ENCODE measurements at regions not wholly inside any gene's neighbourhood (a gene's known extent, or its start where the extent isn't known, plus 50 kb on each side); places are given as distances from the start of the nearest gene placed in this dataset.
"Not testable (repeated sequence)": the region's sequence is repeated elsewhere in the genome, so short reads cannot be mapped to it uniquely, and the experiment has no call there.

- no peak for DNase-seq
These were observed 545.2 kb upstream of the ACO1 start for GRCh38 chr9:31839273-31839672.

DNA sequence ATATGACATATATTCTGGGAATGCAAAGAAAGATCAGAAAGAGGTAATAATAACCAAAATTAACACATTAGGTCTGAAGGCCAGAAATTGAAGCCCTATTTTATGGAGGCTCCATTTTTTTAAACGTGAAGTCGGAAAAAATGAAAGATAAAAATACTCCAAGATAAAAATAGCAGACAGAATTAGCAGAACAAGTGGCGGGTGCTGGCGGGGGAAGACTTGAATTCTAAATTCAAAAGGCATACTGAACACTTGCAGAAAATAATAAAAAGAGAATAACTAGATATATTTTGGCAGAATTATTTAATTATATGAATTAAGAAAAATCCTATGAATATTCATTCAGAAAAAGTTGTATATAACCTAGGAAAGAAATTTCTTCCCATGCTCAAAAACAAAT lies 543.7 kb upstream of the ACO1 start:
- DNase-seq, result no peak

DNA sequence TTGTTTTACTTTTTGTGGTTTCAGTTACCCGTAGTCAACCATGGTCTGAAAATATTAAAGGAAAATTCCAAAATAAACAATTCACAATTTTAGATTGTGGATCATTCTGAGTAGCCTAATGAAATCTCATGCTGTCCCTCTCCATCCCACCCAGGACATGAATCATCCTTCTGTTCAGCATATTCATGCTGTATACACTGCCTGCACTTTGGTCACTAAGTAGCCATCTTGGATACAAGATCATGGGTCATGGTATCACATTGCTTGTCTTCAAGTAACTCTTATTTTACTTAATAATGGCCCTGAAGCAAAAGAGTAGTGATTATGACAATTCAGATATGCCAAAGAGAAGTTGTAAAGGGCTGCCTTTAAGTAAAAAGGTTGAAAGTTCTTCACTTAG lies 536.5 kb upstream of the ACO1 start:
- no peak for DNase-seq

DNA sequence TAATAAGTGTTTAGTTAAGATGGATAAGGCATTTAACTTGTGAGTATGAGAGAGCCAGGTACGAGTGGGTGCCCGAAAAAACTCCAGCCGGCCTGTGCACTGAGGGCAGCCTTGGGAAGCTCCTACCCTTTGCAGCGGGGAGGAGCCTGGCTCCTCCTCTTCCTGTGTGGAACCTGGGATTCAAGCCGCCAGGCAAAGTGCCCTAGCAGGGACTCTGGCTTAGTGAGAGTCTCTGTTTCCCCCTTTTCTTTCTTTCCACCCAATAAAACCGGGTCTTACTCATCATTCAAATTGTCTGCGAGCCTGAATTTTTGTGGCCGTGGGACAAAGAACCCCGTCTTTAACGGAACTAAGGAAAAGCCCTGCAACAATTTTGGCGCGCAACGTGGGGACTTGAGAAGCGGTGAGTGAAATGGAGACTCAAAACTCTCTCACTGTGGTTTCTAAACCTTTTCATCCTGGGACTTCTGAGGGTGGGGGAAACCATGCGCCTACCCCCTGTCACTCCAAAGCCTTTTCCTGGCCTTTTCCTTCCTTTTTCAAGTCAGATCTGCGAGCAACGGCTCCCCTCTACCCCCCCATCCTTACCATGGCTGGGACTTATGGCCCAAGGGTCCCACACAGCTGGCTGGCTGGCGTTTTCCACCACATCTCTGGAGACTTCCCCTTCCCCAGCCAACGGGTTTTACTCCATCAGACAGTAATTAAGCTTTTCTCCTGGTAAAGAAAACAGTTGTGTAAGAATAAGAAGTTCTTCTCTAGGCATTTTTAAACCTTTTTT lies 535.7 kb upstream of the ACO1 start:
- DNase-seq, result no peak

GRCh38 chr9:31854187-31854586 lies 530.3 kb upstream of the ACO1 start:
- DNase-seq, result no peak

DNA sequence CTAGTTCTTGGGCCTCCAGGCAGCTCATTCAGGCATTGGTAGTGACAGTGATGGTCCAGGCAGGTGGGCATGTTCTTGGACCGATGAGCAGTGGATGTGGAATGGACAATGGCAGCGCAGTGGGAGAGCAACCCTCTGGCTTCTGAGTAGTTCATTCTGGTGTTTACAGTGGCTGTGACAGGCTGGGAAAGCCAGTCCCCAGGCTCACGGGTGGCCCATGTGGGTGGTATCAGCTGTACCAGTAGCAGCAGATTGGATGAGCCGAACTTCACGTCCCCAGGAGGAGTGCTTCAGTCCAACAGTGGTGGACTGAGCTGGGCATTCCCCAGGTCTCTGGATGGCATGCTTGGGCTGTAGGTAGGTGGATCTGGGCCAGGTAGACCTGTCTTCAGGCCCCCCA lies 515.6 kb upstream of the ACO1 start:
- no peak for DNase-seq

DNA sequence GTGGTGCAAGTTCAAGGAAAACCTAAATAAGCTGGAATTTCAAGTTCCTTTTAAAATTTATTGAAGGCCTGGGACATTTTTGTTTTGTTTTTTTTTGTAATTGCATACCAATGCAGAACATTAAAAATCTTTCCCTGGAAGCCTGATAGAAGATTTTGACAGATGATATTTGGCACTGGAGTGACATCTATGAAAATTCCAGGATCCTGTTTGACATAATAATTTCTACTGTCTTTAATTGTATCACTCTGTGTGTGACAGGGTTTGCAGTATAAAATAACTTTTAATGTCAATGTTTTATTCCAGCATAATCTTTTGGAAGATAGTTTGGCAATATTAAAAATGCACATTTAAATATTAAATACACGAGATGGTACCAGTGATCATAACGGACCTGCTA lies 514.2 kb upstream of the ACO1 start:
- no peak for DNase-seq

- DNase-seq, result no peak
These were observed 510.7 kb upstream of the ACO1 start for GRCh38 chr9:31873722-31874121.

- no peak for DNase-seq
These were observed 490.4 kb upstream of the ACO1 start for GRCh38 chr9:31894008-31894407.

- no peak for DNase-seq
These were observed 476.1 kb upstream of the ACO1 start for GRCh38 chr9:31908158-31908890.

DNA sequence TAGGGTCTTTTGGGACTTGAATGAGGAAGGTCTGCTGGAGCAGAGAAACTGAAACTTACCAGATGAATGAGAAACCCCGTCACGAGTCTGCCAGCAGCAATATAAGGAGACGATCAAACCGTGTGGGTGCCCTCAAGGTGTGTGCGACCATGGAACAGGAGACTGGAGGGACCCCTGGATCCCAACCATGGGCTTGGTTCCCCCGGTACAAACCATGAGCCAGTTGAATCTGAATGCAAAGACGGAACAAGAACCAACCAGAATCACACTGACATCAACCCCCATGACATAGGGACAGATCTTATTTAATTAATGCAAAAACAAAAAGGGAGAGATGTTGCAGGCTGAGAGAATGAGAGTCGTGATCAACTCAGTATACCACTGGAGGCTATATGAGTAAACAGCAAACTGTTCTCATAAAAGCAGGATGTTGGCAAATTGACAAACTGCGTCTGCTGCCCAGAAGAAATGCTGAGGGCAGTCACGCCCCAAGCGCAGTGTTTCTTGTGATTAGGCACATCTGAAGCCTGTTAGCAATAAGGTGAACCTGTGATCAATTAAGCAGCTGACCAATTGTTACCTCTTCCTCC lies 475.5 kb upstream of the ACO1 start:
- DNase-seq, result no peak

GRCh38 chr9:31912636-31913035 lies 471.8 kb upstream of the ACO1 start:
- DNase-seq, result no peak

GRCh38 chr9:31916591-31917241 lies 467.7 kb upstream of the ACO1 start:
- DNase-seq, result no peak

DNA sequence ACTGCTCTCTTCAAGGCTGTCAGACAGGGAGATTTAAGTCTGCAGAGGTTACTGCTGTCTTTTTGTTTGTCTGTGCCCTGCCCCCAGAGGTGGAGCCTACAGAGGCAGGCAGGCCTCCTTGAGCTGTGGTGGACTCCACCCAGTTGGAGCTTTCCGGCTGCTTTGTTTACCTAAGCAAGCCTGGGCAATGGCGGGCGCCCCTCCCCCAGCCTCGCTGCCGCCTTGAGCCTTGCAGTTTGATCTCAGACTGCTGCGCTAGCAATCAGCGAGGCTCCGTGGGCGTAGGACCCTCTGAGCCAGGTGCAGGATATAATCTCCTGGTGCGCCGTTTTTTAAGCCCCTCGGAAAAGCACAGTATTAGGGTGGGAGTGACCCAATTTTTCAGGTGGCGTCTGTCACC lies 446.7 kb upstream of the ACO1 start:
- DNase-seq, result not testable (repeated sequence)

- no peak for DNase-seq
These were observed 433.7 kb upstream of the ACO1 start for GRCh38 chr9:31950756-31951155.

DNA sequence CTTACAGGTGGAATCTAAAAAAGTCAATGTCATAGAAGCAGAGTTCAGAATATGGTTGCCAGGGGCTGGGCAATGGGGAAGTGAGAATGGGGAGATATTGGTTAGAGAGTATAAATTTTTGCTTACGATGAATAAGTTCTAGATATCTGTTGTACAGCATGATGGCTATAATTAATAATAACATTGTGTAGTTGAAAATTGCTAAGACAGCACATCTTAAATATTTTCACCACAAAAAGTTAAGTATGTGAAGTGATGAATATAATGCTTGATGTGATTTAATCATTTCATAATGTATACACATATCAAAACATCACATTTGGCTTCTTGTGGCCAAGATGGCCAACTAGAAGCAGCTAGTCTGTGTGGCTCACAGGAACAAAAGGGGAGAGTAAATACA lies 425.9 kb upstream of the ACO1 start:
- no peak for DNase-seq

GRCh38 chr9:31969552-31969951 lies 414.9 kb upstream of the ACO1 start:
- no peak for DNase-seq

GRCh38 chr9:31983895-31984294 lies 400.5 kb upstream of the ACO1 start:
- peak; percentile 87 for DNase-seq

DNA sequence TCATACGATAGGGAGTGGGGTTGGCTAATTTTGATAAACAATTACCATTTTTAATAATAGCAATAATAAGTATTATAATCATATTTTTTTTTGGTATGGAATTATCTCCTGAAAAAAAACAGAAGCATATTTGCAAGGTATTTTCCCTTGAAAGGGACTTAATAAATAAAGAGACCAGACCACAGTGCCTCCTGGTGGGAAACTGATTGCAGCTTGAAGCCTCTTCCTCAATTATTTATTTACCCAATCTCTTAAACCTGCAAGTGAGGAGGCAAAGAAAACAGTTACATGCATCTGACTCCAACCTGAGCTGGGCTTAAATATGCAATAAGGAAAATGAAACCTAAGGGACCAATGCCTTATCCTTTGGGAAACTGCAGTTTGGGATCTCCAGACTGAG lies 388.1 kb upstream of the ACO1 start:
- DNase-seq, result no peak

- no peak for DNase-seq
These were observed 379.9 kb upstream of the ACO1 start for GRCh38 chr9:32004431-32005076.

- no peak for DNase-seq
These were observed 374.1 kb upstream of the ACO1 start for GRCh38 chr9:32010322-32010721.

DNA sequence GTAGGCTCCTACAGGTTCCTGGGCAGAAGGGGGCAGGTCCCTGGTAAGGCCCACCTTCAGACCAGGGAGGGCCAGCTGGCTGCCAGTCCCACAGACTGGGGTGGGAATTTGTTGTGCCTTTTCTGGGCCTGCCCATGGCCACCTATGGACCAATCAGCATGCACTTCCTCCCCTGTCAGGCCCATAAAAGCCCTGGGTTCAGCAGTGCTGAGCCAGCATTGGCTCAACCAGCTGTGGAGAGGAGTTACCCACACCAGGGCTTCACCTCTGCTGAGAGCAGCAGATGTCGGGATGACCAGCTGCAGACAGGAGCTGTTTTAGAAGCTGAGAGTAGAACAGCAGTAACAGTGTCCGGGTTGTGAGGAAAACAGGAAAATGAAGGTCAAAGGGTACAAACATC lies 373.4 kb upstream of the ACO1 start:
- DNase-seq, result no peak

GRCh38 chr9:32015795-32016194 lies 368.6 kb upstream of the ACO1 start:
- DNase-seq, result no peak
